ENCODE measurements at regions not wholly inside any gene's neighbourhood (a gene's known extent, or its start where the extent isn't known, plus 50 kb on each side); places are given as distances from the start of the nearest gene placed in this dataset.
"Not testable (repeated sequence)": the region's sequence is repeated elsewhere in the genome, so short reads cannot be mapped to it uniquely, and the experiment has no call there.

DNA sequence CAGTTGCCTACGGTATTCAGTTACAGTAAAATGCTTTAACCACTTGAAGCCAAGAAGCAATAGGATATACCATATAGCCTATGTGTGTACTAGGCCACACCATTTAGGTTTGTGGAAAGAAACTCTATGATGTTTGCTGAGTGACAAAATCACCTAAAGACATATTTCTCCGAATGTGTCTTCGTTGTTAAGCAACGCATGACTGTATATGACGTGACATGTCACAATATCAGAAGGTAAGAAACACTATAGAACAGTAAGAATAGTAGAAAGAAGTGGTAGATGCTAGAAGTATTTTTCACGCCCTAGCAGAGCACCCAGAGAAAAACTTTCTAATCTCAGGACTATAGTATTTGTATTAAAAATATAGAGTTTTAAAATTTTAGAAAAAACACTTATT, 1188.2 kb upstream of the B3GALT2 start:
- Mint-ChIP-seq H3K27ac (no peak overlapping the region), H3K9me3 (no peaks in the 10 kb centered on the region), H3K4me3 (no peak overlapping the region), H3K36me3 (no peaks in the 10 kb centered on the region), H3K4me1 (no peaks in the 10 kb centered on the region), H3K27me3 (peaks cover 0 to 6% (median 0%) of the 10 kb centered on the region in 5 donors)
- no peak for ATAC-seq
- POLR2A ChIA-PET, result no interaction called here
- no peak for DNase-seq

- POLR2A ChIA-PET, result no interaction called here
- Mint-ChIP-seq H3K4me1 (no peaks in the 10 kb centered on the region), H3K27me3 (peaks cover 0 to 9% (median 4%) of the 10 kb centered on the region in 5 donors), H3K36me3 (no peaks in the 10 kb centered on the region), H3K27ac (no peak overlapping the region), H3K4me3 (no peak overlapping the region), H3K9me3 (peaks cover 0 to 2% (median 0%) of the 10 kb centered on the region in 9 donors)
- no peak for ATAC-seq
- no peak for DNase-seq
Measured at GRCh38 chr1:194372266-194372665, 1185.9 kb upstream of the B3GALT2 start.

DNA sequence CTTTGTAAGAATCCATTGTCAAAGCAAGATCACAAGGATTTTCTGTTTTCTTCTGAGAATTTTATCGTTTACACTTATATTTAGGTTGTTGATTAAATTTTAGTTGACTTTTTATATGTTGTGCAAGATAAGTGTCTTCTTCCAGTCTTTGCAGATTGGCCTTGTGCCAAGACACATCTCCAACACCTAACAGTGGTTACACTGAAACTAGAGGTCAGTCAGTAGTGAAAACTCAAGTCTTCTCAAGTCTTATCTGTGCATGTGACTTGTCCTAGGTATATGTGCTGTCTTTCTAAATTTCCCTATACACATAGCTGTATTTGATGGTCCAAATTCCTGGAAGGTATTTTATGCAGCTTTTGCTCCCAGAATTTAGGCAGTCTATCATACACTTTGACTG, 1183.2 kb upstream of the B3GALT2 start:
- POLR2A ChIA-PET, result no interaction called here
- no peak overlapping the region for H3K27ac Mint-ChIP-seq
- no peaks in the 10 kb centered on the region for H3K4me1 Mint-ChIP-seq
- H3K27me3 Mint-ChIP-seq, result peaks cover 0 to 9% (median 4%) of the 10 kb centered on the region in 5 donors
- DNase-seq (no peak), ATAC-seq (no peak)
- H3K9me3 Mint-ChIP-seq, result peaks cover 0 to 2% (median 0%) of the 10 kb centered on the region in 9 donors
- no peaks in the 10 kb centered on the region for H3K36me3 Mint-ChIP-seq
- no peak overlapping the region for H3K4me3 Mint-ChIP-seq

DNA sequence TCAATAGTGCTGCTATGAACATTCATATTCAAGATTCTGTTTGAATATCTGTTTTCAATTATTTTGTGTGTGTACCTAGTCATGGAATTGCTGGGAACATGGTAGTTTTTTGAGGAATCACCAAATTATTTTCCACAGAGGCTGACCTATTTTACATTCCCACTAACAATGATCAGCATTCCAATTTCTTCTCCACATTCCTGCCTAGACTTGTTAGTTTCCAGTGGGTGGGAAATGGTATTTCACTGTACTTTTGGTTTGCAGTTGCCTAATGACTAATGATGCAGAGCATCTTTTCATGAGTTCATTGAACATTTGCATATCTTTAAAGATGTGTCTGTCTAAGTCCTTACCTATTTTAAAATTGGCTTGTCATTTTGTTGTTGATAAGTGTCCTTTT, 1182.6 kb upstream of the B3GALT2 start:
- Mint-ChIP-seq H3K4me3 (no peak overlapping the region), H3K27me3 (peaks cover 0 to 9% (median 4%) of the 10 kb centered on the region in 5 donors), H3K4me1 (no peaks in the 10 kb centered on the region), H3K36me3 (no peaks in the 10 kb centered on the region), H3K9me3 (peaks cover 0 to 2% (median 0%) of the 10 kb centered on the region in 9 donors), H3K27ac (no peak overlapping the region)
- DNase-seq, result no peak
- POLR2A ChIA-PET, result no interaction called here
- ATAC-seq, result no peak

- ATAC-seq (no peak), DNase-seq (no peak)
- H3K9me3 Mint-ChIP-seq, result peaks cover 0 to 2% (median 0%) of the 10 kb centered on the region in 9 donors
- H3K27me3 Mint-ChIP-seq, result peaks cover 0 to 9% (median 4%) of the 10 kb centered on the region in 5 donors
- no peaks in the 10 kb centered on the region for H3K4me1 Mint-ChIP-seq
- POLR2A ChIA-PET, result no interaction called here
- no peak overlapping the region for H3K4me3 Mint-ChIP-seq
- H3K36me3 Mint-ChIP-seq, result no peaks in the 10 kb centered on the region
- H3K27ac Mint-ChIP-seq, result no peak overlapping the region
Measured at GRCh38 chr1:194367121-194367520, 1180.7 kb upstream of the B3GALT2 start.

- H3K4me1 Mint-ChIP-seq, result no peaks in the 10 kb centered on the region
- H3K36me3 Mint-ChIP-seq, result no peaks in the 10 kb centered on the region
- H3K27ac Mint-ChIP-seq, result no peak overlapping the region
- POLR2A ChIA-PET, result no interaction called here
- no peak for ATAC-seq
- peaks cover 0 to 9% (median 5%) of the 10 kb centered on the region in 5 donors for H3K27me3 Mint-ChIP-seq
- peaks cover 0 to 2% (median 0%) of the 10 kb centered on the region in 9 donors for H3K9me3 Mint-ChIP-seq
- DNase-seq, result no peak
- no peak overlapping the region for H3K4me3 Mint-ChIP-seq
Measured at GRCh38 chr1:194366705-194367104, 1180.3 kb upstream of the B3GALT2 start.

DNA sequence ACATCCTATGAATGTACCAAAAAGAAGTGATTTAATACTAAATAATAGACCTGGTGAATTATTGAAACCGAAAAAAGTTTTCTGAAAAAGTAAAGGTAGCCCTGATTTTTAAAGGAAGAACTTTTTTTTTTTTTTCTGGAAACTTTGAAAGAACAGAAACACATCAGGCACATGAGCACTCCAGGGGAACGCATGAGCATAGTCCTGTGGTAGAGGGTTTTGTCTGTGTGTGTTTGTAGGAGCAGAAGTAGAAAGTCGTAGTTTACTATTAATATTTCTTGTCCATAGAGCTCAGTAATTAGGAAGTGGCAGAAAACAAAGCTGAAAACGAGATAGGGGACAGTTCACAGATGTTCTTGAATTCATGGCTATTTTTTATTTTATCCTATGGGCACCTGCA, 1175.9 kb upstream of the B3GALT2 start:
- ATAC-seq (no peak), DNase-seq (no peak)
- no peak overlapping the region for H3K4me3 Mint-ChIP-seq
- no peak overlapping the region for H3K27ac Mint-ChIP-seq
- H3K36me3 Mint-ChIP-seq, result no peaks in the 10 kb centered on the region
- POLR2A ChIA-PET, result no interaction called here
- H3K27me3 Mint-ChIP-seq, result peaks cover 0 to 3% (median 0%) of the 10 kb centered on the region in 5 donors
- no peaks in the 10 kb centered on the region for H3K9me3 Mint-ChIP-seq
- H3K4me1 Mint-ChIP-seq, result no peaks in the 10 kb centered on the region

- DNase-seq (no peak), ATAC-seq (no peak)
- Mint-ChIP-seq H3K4me1 (no peaks in the 10 kb centered on the region), H3K9me3 (no peaks in the 10 kb centered on the region), H3K4me3 (no peak overlapping the region), H3K36me3 (no peaks in the 10 kb centered on the region), H3K27ac (no peak overlapping the region), H3K27me3 (peaks cover 0 to 3% (median 0%) of the 10 kb centered on the region in 5 donors)
- POLR2A ChIA-PET, result no interaction called here
Measured at GRCh38 chr1:194361374-194362131, 1175.1 kb upstream of the B3GALT2 start.

DNA sequence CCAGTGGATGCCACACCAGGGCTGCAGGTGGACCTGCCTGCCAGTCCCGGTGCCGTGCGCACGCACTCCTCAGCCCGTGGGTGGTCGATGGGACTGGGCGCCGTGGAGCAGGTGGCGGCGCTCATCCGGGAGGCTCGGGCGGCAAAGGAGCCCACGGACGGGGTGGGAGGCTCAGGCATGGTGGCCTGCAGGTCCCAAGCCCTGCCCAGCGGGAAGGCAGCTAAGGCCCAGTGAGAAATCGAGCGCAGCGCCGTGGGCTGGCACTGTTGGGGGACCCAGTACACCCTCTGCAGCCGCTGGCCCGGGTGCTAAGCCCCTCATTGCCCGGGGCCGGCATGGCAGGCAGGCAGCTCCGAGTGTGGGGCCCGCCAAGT, 1171.8 kb upstream of the B3GALT2 start:
- no peak overlapping the region for H3K27ac Mint-ChIP-seq
- no peaks in the 10 kb centered on the region for H3K4me1 Mint-ChIP-seq
- POLR2A ChIA-PET, result no interaction called here
- DNase-seq (no peak), ATAC-seq (no peak)
- no peaks in the 10 kb centered on the region for H3K36me3 Mint-ChIP-seq
- H3K27me3 Mint-ChIP-seq, result peaks cover 0 to 2% (median 0%) of the 10 kb centered on the region in 5 donors
- H3K9me3 Mint-ChIP-seq, result no peaks in the 10 kb centered on the region
- no peak overlapping the region for H3K4me3 Mint-ChIP-seq

DNA sequence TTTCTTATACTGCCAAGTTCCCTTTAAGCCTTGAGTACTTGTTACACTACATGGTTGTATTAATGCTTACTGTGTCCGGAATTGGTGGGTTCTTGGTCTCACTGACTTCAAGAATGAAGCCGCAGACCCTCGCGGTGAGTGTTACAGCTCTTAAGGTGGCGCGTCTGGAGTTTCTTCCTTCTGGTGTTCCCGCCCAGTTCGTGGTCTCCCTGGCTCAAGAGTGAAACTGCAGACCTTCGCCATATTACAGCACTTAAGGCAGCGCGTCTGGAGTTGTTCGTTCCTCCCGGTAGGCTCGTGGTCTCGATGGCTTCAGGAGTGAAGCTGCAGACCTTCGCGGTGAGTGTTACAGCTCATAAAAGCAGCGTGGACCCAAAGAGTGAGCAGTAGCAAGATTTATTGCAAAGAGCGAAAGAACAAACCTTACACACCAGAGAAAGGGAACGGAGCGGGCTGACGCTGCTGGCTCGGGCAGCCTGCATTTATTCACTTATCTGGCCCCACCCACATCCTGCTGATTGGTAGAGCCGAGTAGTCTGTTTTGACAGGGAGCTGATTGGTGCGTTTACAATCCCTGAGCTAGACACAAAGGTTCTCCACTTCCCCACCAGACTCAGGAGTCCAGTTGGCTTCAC, 1171.3 kb upstream of the B3GALT2 start:
- ATAC-seq, DNase-seq, H3K9me3 Mint-ChIP-seq, POLR2A ChIA-PET, H3K36me3 Mint-ChIP-seq, H3K27me3 Mint-ChIP-seq, H3K27ac Mint-ChIP-seq, H3K4me1 Mint-ChIP-seq, H3K4me3 Mint-ChIP-seq: not testable (repeated sequence)

GRCh38 chr1:194355488-194356106, 1169.2 kb upstream of the B3GALT2 start:
- Mint-ChIP-seq H3K27me3 (peaks cover 0 to 3% (median 0%) of the 10 kb centered on the region in 5 donors), H3K4me1 (no peaks in the 10 kb centered on the region), H3K9me3 (no peaks in the 10 kb centered on the region)

GRCh38 chr1:194353121-194353520, 1166.7 kb upstream of the B3GALT2 start:
- H3K27me3 Mint-ChIP-seq, result peaks cover 0 to 3% (median 2%) of the 10 kb centered on the region in 5 donors
- no peaks in the 10 kb centered on the region for H3K4me1 Mint-ChIP-seq
- POLR2A ChIA-PET, result no interaction called here
- H3K36me3 Mint-ChIP-seq, result no peaks in the 10 kb centered on the region
- DNase-seq (no peak), ATAC-seq (no peak)
- H3K4me3 Mint-ChIP-seq, result no peak overlapping the region
- no peak overlapping the region for H3K27ac Mint-ChIP-seq
- peaks cover 0 to 1% (median 0%) of the 10 kb centered on the region in 9 donors for H3K9me3 Mint-ChIP-seq

More at GRCh38 chr1:194355488-194356106, 1169.2 kb upstream of the B3GALT2 start:
- POLR2A ChIA-PET, result no interaction called here
- no peak overlapping the region for H3K27ac Mint-ChIP-seq
- DNase-seq, result no peak
- no peak overlapping the region for H3K4me3 Mint-ChIP-seq
- no peaks in the 10 kb centered on the region for H3K36me3 Mint-ChIP-seq
- no peak for ATAC-seq

- Mint-ChIP-seq H3K9me3 (peaks cover 0 to 5% (median 0%) of the 10 kb centered on the region in 9 donors), H3K36me3 (no peaks in the 10 kb centered on the region), H3K4me3 (no peak overlapping the region), H3K4me1 (no peaks in the 10 kb centered on the region), H3K27me3 (peaks cover 0 to 4% (median 2%) of the 10 kb centered on the region in 5 donors), H3K27ac (no peak overlapping the region)
- ATAC-seq, result no peak
- POLR2A ChIA-PET, result no interaction called here
- no peak for DNase-seq
Measured at GRCh38 chr1:194347200-194347599, 1160.8 kb upstream of the B3GALT2 start.

All from naive thymus-derived CD8-positive, alpha-beta T cell (primary cell).